B cell (primary cell): ENCODE measurements at regions not wholly inside any gene's neighbourhood (a gene's known extent, or its start where the extent isn't known, plus 50 kb on each side); places are given as distances from the start of the nearest gene placed in this dataset.

Experiments
- ATAC-seq: fragments of 200-7000 bp; cut with Tn5 transposase; one replicate; pipeline ENCODE4 v1.10.0; 2021; ENCODE audit warnings: low read depth, mild to moderate bottlenecking, moderate number of reproducible peaks, moderate library complexity
- CTCF ChIA-PET: fragments of 350-600 bp; sonication (Branson Sonifier 250); formaldehyde crosslinking; loops from one replicate; lab custom pipeline; 2021; ENCODE audit warnings: antibody characterized with exemption, inconsistent platforms; lab: Charles Lee
- POLR2A ChIA-PET: fragments of 350-600 bp; sonication (Branson Sonifier 250); formaldehyde crosslinking; loops from one replicate; lab custom pipeline; 2021; ENCODE audit warnings: antibody characterized with exemption; lab: Charles Lee
- DNase-seq: peaks from one replicate; pipeline ENCODE4 v3.0.0; 2013
- H2AFZ ChIP-seq: 2 replicates; pipeline ENCODE4 v1.6.1; 2012; ENCODE audit warnings: mild to moderate bottlenecking, low read depth, low read length; ENCODE audit not compliant: insufficient read depth, poor library complexity, severe bottlenecking
- H3K27ac ChIP-seq, 2 donors: 1 replicate in 1 of 2; 2 replicates in 1 of 2; pipeline ENCODE4 v1.5.1; 2012 to 2013; ENCODE audit warnings: low read length in 2 of 2, mild to moderate bottlenecking in 2 of 2, moderate library complexity in 1 of 2
- H3K27me3 ChIP-seq, 4 experiments: fragments of 200-600 bp in 1 of 4; sonication (generic) in 1 of 4; replicated peaks in 1 of 4; 1 replicate in 2 of 4; 2 replicates in 2 of 4; pipeline versions ENCODE4 v1.6.1 to v1.7.0; 2013 to 2016; ENCODE audit warnings: low read length in 3 of 4, mild to moderate bottlenecking in 2 of 4, mixed read lengths in 1 of 4, moderate library complexity in 1 of 4; ENCODE audit not compliant: insufficient read depth in 4 of 4, control insufficient read depth in 3 of 4; ENCODE audit errors: control extremely low read depth in 1 of 4
- H3K36me3 ChIP-seq, 2 experiments: replicated peaks in 1 of 2; 1 replicate in 1 of 2; 2 replicates in 1 of 2; pipeline versions ENCODE4 v1.6.1 to v1.7.1; 2013; ENCODE audit warnings: low read length in 1 of 2; ENCODE audit not compliant: insufficient read depth in 2 of 2, control insufficient read depth in 1 of 2; ENCODE audit errors: control extremely low read depth in 1 of 2, extremely low read depth in 1 of 2
- H3K4me1 ChIP-seq, 2 donors: fragments of 200-600 bp in 1 of 2; sonication (generic) in 1 of 2; 1 replicate in 1 of 2; 2 replicates in 1 of 2; pipeline versions ENCODE4 v1.5.1 to v1.6.1; 2013 to 2017; ENCODE audit warnings: low read length in 2 of 2; ENCODE audit not compliant: control insufficient read depth in 2 of 2, insufficient read depth in 2 of 2
- H3K4me2 ChIP-seq: replicated peaks from 2 replicates; pipeline ENCODE3; 2012; ENCODE audit warnings: mild to moderate bottlenecking, low read depth, low read length; ENCODE audit not compliant: poor library complexity, severe bottlenecking
- H3K4me3 ChIP-seq, 5 experiments: fragments of 200-600 bp in 1 of 5; sonication (generic) in 1 of 5; 1 replicate in 3 of 5; 2 replicates in 2 of 5; pipeline versions ENCODE4 v1.5.1 to v1.7.0; 2011 to 2016; ENCODE audit warnings: low read length in 4 of 5, mild to moderate bottlenecking in 4 of 5, low read depth in 2 of 5, control low read depth in 1 of 5, moderate library complexity in 1 of 5; ENCODE audit not compliant: insufficient read depth in 1 of 5; ENCODE audit errors: control extremely low read depth in 1 of 5, extremely low read depth in 1 of 5
- H3K79me2 ChIP-seq: fragments of 200-600 bp; sonication (generic); one replicate; pipeline ENCODE4 v1.6.0; 2016; ENCODE audit warnings: low read length; ENCODE audit not compliant: control insufficient read depth, insufficient read depth
- H3K9ac ChIP-seq: fragments of 200-600 bp; sonication (generic); 2 replicates; pipeline ENCODE4 v1.6.1; 2017; ENCODE audit warnings: mild to moderate bottlenecking, low read length, moderate library complexity
- H3K9me3 ChIP-seq, 3 donors: one replicate each; pipeline versions ENCODE4 v1.6.1 to v1.7.1; 2013; ENCODE audit warnings: low read length in 2 of 3; ENCODE audit not compliant: control insufficient read depth in 2 of 3, insufficient read depth in 1 of 3; ENCODE audit errors: control extremely low read depth in 1 of 3
- H4K20me1 ChIP-seq: 2 replicates; pipeline ENCODE4 v1.6.0; 2012; ENCODE audit warnings: mild to moderate bottlenecking, low read length; ENCODE audit not compliant: insufficient read depth, control insufficient read depth, poor library complexity, severe bottlenecking
- H3K27ac Mint-ChIP-seq: one replicate; pipeline ENCODE4 v1.8.0; 2021; ENCODE audit warnings: mixed read lengths
- H3K27me3 Mint-ChIP-seq: one replicate; pipeline ENCODE4 v1.8.0; 2021; ENCODE audit warnings: mixed read lengths
- H3K4me1 Mint-ChIP-seq: one replicate; pipeline ENCODE4 v1.8.0; 2021; ENCODE audit warnings: mixed read lengths
- H3K4me3 Mint-ChIP-seq: one replicate; pipeline ENCODE4 v1.8.0; 2021; ENCODE audit warnings: mixed read lengths
- H3K9me3 Mint-ChIP-seq: one replicate; pipeline ENCODE4 v1.8.0; 2022; ENCODE audit warnings: mixed read lengths; ENCODE audit not compliant: insufficient read depth
- EZH2 ChIP-seq: IDR thresholded peaks from 2 replicates; pipeline ENCODE4 v1.6.1; 2012; ENCODE audit warnings: borderline replicate concordance, low read depth, mild to moderate bottlenecking, moderate library complexity, low read length; ENCODE audit not compliant: insufficient read depth, poor library complexity, severe bottlenecking
- WGBS: methylation state at CpG from one replicate; pipeline ENCODE4 v1.1.5; 2013; ENCODE audit warnings: missing lambda C conversion rate; ENCODE audit not compliant: insufficient coverage; 5-methylcytosine and 5-hydroxymethylcytosine counted together
- intact Hi-C: fragments of 100-400 bp; cut with micrococcal nuclease; formaldehyde crosslinking; loops from one replicate; pipeline ENCODE4 v1.10.0; 2022
- TF ChIP-seq, protein P1 (sequence below): fragments of 200-600 bp; IDR thresholded peaks from one replicate; pipeline ENCODE4 v1.8.0; 2022; ENCODE audit warnings: antibody characterized with exemption, mild to moderate bottlenecking

- Mint-ChIP-seq H3K27me3 (no peaks in the 10 kb centered on the region), H3K4me3 (no peak overlapping the region), H3K9me3 (no peaks in the 10 kb centered on the region), H3K4me1 (no peaks in the 10 kb centered on the region), H3K27ac (no peak overlapping the region)
- ChIA-PET POLR2A (no interaction called here), CTCF (no interaction called here)
- Histone ChIP-seq H3K9me3 (no peaks in the 10 kb centered on the region), H4K20me1 (no peaks in the 10 kb centered on the region), H3K27ac (no peak overlapping the region), H3K4me3 (no peak overlapping the region), H3K79me2 (no peaks in the 10 kb centered on the region), H3K4me1 (no peaks in the 10 kb centered on the region), H3K4me2 (no peak overlapping the region), H3K36me3 (no peaks in the 10 kb centered on the region), H3K27me3 (no peaks in the 10 kb centered on the region), H2AFZ (no peak overlapping the region), H3K9ac (no peak overlapping the region)
- TF ChIP-seq, protein P1, sequence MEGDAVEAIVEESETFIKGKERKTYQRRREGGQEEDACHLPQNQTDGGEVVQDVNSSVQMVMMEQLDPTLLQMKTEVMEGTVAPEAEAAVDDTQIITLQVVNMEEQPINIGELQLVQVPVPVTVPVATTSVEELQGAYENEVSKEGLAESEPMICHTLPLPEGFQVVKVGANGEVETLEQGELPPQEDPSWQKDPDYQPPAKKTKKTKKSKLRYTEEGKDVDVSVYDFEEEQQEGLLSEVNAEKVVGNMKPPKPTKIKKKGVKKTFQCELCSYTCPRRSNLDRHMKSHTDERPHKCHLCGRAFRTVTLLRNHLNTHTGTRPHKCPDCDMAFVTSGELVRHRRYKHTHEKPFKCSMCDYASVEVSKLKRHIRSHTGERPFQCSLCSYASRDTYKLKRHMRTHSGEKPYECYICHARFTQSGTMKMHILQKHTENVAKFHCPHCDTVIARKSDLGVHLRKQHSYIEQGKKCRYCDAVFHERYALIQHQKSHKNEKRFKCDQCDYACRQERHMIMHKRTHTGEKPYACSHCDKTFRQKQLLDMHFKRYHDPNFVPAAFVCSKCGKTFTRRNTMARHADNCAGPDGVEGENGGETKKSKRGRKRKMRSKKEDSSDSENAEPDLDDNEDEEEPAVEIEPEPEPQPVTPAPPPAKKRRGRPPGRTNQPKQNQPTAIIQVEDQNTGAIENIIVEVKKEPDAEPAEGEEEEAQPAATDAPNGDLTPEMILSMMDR: no peak
- TF ChIP-seq EZH2: no peak
- ATAC-seq (no peak), DNase-seq (no peak)
- intact Hi-C loops: no loop called here
- no CpG with 5 or more reads among the region's 1 CpG for WGBS
These were observed 729.6 kb upstream of the ZNF804A start for GRCh38 chr2:183868707-183869106.

GRCh38 chr2:183872131-183872530 lies 726.2 kb upstream of the ZNF804A start:
- Histone ChIP-seq H3K79me2 (no peaks in the 10 kb centered on the region), H3K27me3 (no peaks in the 10 kb centered on the region), H3K9me3 (no peaks in the 10 kb centered on the region), H3K4me1 (no peaks in the 10 kb centered on the region), H3K9ac (no peak overlapping the region), H3K4me3 (no peak overlapping the region), H3K4me2 (no peak overlapping the region), H2AFZ (no peak overlapping the region), H3K27ac (no peak overlapping the region), H3K36me3 (no peaks in the 10 kb centered on the region), H4K20me1 (no peaks in the 10 kb centered on the region)
- no peaks in the 10 kb centered on the region for H3K27me3 Mint-ChIP-seq
- ChIA-PET CTCF (no interaction called here), POLR2A (no interaction called here)
- DNase-seq: no peak
- intact Hi-C loops: no loop called here
- H3K4me1 Mint-ChIP-seq: no peaks in the 10 kb centered on the region
- H3K27ac Mint-ChIP-seq: no peak overlapping the region
- H3K4me3 Mint-ChIP-seq: no peak overlapping the region
- H3K9me3 Mint-ChIP-seq: no peaks in the 10 kb centered on the region
- TF ChIP-seq, protein P1: no peak
- no peak for TF ChIP-seq EZH2
- no peak for ATAC-seq
